Hepatocyte (in vitro differentiated cells): ENCODE measurements at regions not wholly inside any gene's neighbourhood (a gene's known extent, or its start where the extent isn't known, plus 50 kb on each side); places are given as distances from the start of the nearest gene placed in this dataset.

Experiments used
- DNase-seq: peaks from one replicate; pipeline ENCODE4 v3.0.0-alpha.2; 2016; ENCODE audit warnings: low spot score
- H2AFZ ChIP-seq: fragments of 200-600 bp; sonication (generic); 2 replicates; pipeline ENCODE4 v1.6.0; 2016; ENCODE audit warnings: antibody characterized with exemption, mild to moderate bottlenecking
- H3K27ac ChIP-seq: fragments of 200-600 bp; sonication (generic); 2 replicates; pipeline ENCODE4 v1.5.1; 2016; ENCODE audit warnings: mild to moderate bottlenecking
- H3K27me3 ChIP-seq: fragments of 200-600 bp; sonication (generic); 2 replicates; pipeline ENCODE4 v1.6.1; 2016
- H3K36me3 ChIP-seq: fragments of 200-600 bp; sonication (generic); replicated peaks from 2 replicates; pipeline ENCODE4 v1.5.1; 2016; ENCODE audit warnings: low read depth; ENCODE audit not compliant: insufficient read depth
- H3K4me1 ChIP-seq: fragments of 200-600 bp; sonication (generic); 2 replicates; pipeline ENCODE4 v1.5.1; 2016; ENCODE audit warnings: mild to moderate bottlenecking, moderate library complexity; ENCODE audit not compliant: insufficient read depth
- H3K4me2 ChIP-seq: fragments of 200-600 bp; sonication (generic); 2 replicates; pipeline ENCODE4 v1.6.0; 2016
- H3K4me3 ChIP-seq: fragments of 200-600 bp; sonication (generic); 2 replicates; pipeline ENCODE4 v1.5.1; 2016; ENCODE audit warnings: mild to moderate bottlenecking
- H3K79me2 ChIP-seq: fragments of 200-600 bp; sonication (generic); 2 replicates; pipeline ENCODE4 v1.6.0; 2017; ENCODE audit warnings: mild to moderate bottlenecking
- H3K9me2 ChIP-seq: fragments of 200-600 bp; sonication (generic); replicated peaks from 2 replicates; pipeline ENCODE4 v1.6.0; 2017; ENCODE audit warnings: mild to moderate bottlenecking; ENCODE audit not compliant: insufficient read depth
- H3K9me3 ChIP-seq: fragments of 200-600 bp; sonication (generic); 2 replicates; pipeline ENCODE4 v1.5.1; 2016; ENCODE audit warnings: low read depth, mild to moderate bottlenecking
- H4K20me1 ChIP-seq: fragments of 200-600 bp; sonication (generic); 2 replicates; pipeline ENCODE4 v1.6.0; 2016; ENCODE audit warnings: mild to moderate bottlenecking; ENCODE audit not compliant: insufficient read depth, poor library complexity, severe bottlenecking
- EZH2 ChIP-seq: fragments of 200-600 bp; sonication (generic); IDR thresholded peaks from 2 replicates; pipeline ENCODE4 v1.6.1; 2016; ENCODE audit warnings: antibody characterized with exemption, mild to moderate bottlenecking, borderline replicate concordance
- EZH2phosphoT487 ChIP-seq: fragments of 200-600 bp; sonication (generic); IDR thresholded peaks from one replicate; pipeline ENCODE4 v1.6.1; 2018; ENCODE audit warnings: antibody characterized with exemption, mild to moderate bottlenecking, low read depth, moderate library complexity; ENCODE audit not compliant: unreplicated experiment, severe bottlenecking
- WGBS: methylation state at CpG from one replicate; pipeline ENCODE4 v1.1.6; 2016; ENCODE audit warnings: low lambda C conversion rate; ENCODE audit errors: missing lambda C conversion rate; 5-methylcytosine and 5-hydroxymethylcytosine counted together
- TF ChIP-seq, protein P1 (sequence below): fragments of 200-600 bp; sonication (generic); IDR thresholded peaks from 2 replicates; pipeline ENCODE4 v1.5.1; 2016; ENCODE audit warnings: antibody characterized with exemption, mild to moderate bottlenecking; ENCODE audit not compliant: poor library complexity

DNA sequence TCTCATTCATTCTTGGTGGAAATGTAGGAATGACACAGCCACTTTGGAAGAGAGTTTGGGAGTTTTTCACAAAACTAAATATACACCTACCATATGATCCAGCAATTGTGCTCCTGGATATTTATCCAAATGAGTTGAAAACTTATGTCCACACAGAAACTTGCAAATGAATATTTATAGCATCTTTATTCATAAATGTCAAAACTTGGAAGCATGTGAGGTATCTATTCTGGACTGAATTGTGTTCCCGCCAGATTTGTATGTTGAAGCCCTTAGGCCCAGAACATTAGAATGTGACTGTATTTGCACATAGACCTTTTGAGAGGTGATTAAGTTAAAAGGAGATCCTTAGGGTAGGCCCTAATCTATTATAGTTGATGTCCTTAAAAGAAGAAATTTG, 409.4 kb upstream of the SYT4 start:
- H2AFZ ChIP-seq, result no peak overlapping the region
- no peaks in the 10 kb centered on the region for H3K36me3 ChIP-seq
- WGBS, result 100% methylated on average over 1 of the region's 1 CpG
- H3K4me2 ChIP-seq, result no peak overlapping the region
- no peaks in the 10 kb centered on the region for H4K20me1 ChIP-seq
- H3K27me3 ChIP-seq, result no peaks in the 10 kb centered on the region
- H3K9me3 ChIP-seq, result no peaks in the 10 kb centered on the region
- TF ChIP-seq EZH2phosphoT487 (no peak), EZH2 (no peak)
- TF ChIP-seq, protein P1, sequence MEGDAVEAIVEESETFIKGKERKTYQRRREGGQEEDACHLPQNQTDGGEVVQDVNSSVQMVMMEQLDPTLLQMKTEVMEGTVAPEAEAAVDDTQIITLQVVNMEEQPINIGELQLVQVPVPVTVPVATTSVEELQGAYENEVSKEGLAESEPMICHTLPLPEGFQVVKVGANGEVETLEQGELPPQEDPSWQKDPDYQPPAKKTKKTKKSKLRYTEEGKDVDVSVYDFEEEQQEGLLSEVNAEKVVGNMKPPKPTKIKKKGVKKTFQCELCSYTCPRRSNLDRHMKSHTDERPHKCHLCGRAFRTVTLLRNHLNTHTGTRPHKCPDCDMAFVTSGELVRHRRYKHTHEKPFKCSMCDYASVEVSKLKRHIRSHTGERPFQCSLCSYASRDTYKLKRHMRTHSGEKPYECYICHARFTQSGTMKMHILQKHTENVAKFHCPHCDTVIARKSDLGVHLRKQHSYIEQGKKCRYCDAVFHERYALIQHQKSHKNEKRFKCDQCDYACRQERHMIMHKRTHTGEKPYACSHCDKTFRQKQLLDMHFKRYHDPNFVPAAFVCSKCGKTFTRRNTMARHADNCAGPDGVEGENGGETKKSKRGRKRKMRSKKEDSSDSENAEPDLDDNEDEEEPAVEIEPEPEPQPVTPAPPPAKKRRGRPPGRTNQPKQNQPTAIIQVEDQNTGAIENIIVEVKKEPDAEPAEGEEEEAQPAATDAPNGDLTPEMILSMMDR, result no peak
- no peaks in the 10 kb centered on the region for H3K4me1 ChIP-seq
- no peak for DNase-seq
- no peak overlapping the region for H3K4me3 ChIP-seq
- no peaks in the 10 kb centered on the region for H3K79me2 ChIP-seq
- no peaks in the 10 kb centered on the region for H3K9me2 ChIP-seq
- H3K27ac ChIP-seq, result no peak overlapping the region

DNA sequence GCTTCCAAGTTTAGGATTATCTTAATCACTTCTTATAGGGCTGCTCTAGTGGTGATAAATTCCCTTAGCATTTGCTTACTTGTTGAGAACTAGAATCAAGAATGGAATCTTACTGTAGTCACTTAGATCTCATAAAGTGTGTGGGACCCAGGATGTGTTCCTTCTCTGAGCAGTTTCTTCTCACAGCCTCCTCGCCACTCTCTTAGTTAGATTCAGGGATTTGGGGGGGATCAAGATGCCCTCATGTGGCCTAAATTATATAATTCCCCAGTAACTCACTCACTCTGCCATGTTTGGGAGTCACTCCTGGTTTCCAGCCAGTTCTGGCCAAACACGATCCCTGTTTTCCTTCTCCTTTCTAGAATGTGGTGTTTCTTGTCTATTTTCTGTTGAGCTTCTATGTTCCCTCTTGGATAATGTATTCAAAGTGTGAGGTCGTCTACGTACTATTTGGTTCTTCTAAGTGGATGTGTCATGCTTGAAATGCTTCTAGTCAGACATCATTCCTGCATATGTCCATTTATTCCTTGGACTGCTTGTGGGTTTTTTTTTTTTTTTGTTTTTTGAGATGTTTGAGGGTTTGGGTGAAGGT, 414.9 kb upstream of the SYT4 start:
- Histone ChIP-seq H3K4me2 (no peak overlapping the region), H3K27me3 (no peaks in the 10 kb centered on the region), H3K27ac (no peak overlapping the region), H3K4me3 (no peak overlapping the region), H3K79me2 (no peaks in the 10 kb centered on the region), H3K9me2 (no peaks in the 10 kb centered on the region), H3K9me3 (no peaks in the 10 kb centered on the region), H4K20me1 (no peaks in the 10 kb centered on the region), H3K36me3 (no peaks in the 10 kb centered on the region), H3K4me1 (no peaks in the 10 kb centered on the region), H2AFZ (no peak overlapping the region)
- no peak for TF ChIP-seq EZH2
- 86% methylated on average over 4 of the region's 4 CpGs for WGBS
- no peak for DNase-seq

DNA sequence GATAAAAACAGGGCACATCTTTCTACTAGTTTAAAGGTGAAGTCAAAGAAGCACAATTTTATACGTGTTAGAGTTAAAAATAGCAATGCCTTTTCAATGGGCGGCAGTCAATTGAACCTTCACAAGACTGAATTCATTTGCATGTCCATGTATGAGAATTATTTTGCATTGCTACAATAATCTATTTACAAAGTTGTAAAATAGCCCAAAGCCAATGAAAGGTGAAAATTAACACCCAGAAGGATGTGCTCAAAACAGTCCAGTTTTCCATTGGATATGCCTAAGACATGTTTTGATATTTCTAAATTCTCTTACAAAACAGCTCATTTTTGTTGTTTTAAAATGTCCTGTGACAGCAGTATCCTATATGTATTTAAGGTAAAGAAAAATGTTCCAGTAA, 425.1 kb upstream of the SYT4 start:
- H3K36me3 ChIP-seq, result no peaks in the 10 kb centered on the region
- H3K9me2 ChIP-seq, result no peaks in the 10 kb centered on the region
- no peaks in the 10 kb centered on the region for H4K20me1 ChIP-seq
- DNase-seq, result no peak
- no peak overlapping the region for H3K4me2 ChIP-seq
- 88% methylated on average over 2 of the region's 2 CpGs for WGBS
- H2AFZ ChIP-seq, result no peak overlapping the region
- no peak overlapping the region for H3K27ac ChIP-seq
- no peaks in the 10 kb centered on the region for H3K79me2 ChIP-seq
- no peaks in the 10 kb centered on the region for H3K27me3 ChIP-seq
- H3K4me1 ChIP-seq, result no peaks in the 10 kb centered on the region
- H3K9me3 ChIP-seq, result no peaks in the 10 kb centered on the region
- H3K4me3 ChIP-seq, result no peak overlapping the region
- TF ChIP-seq, protein P1, result no peak
- TF ChIP-seq EZH2 (no peak), EZH2phosphoT487 (no peak)

DNA sequence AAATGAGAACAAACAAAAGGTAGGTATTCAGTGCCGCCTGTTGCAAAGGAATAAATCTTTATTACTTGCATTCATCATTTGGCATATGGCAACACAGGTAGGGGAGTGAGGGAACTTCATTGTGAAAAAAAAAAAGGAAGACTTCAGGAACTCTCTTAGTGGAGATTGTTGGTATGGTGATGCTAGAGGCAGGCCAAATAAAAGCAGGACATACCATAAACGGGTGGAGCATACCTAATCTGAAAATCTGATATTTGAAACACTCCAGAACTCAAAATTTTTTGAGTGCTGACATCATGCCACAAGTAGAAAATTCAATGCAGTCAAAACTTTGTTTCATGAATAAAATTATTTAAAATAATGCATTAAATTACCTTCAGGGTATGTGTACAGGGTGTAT, 425.8 kb upstream of the SYT4 start:
- H3K4me3 ChIP-seq, result no peak overlapping the region
- no peaks in the 10 kb centered on the region for H3K4me1 ChIP-seq
- H3K9me2 ChIP-seq, result no peaks in the 10 kb centered on the region
- no peak overlapping the region for H3K4me2 ChIP-seq
- no peaks in the 10 kb centered on the region for H3K79me2 ChIP-seq
- H2AFZ ChIP-seq, result no peak overlapping the region
- H3K9me3 ChIP-seq, result no peaks in the 10 kb centered on the region
- no peak overlapping the region for H3K27ac ChIP-seq
- DNase-seq, result no peak
- H3K36me3 ChIP-seq, result no peaks in the 10 kb centered on the region
- 86% methylated on average over 2 of the region's 2 CpGs for WGBS
- TF ChIP-seq EZH2phosphoT487, result no peak
- no peak for TF ChIP-seq EZH2
- TF ChIP-seq, protein P1, result no peak
- no peaks in the 10 kb centered on the region for H4K20me1 ChIP-seq
- no peaks in the 10 kb centered on the region for H3K27me3 ChIP-seq
